AG09309 (cell line): ENCODE measurements at regions not wholly inside any gene's neighbourhood (a gene's known extent, or its start where the extent isn't known, plus 50 kb on each side); places are given as distances from the start of the nearest gene placed in this dataset.

Experiments
- DNase-seq: peaks from one replicate; pipeline ENCODE4 v3.0.0-alpha.2; 2010; ENCODE audit warnings: low read depth
- H3K4me3 ChIP-seq: 2 replicates; pipeline ENCODE4 v1.5.1; 2011; ENCODE audit warnings: mild to moderate bottlenecking, low read depth, low read length, moderate library complexity; ENCODE audit not compliant: control insufficient read depth
- TF ChIP-seq, protein P1 (sequence below): IDR thresholded peaks from 2 replicates; pipeline ENCODE4 v1.5.1; 2011; ENCODE audit warnings: mild to moderate bottlenecking, low read depth, low read length, inconsistent platforms; ENCODE audit not compliant: insufficient read depth, control insufficient read depth; ENCODE audit errors: missing control alignments

- DNase-seq: no peak
- no peak overlapping the region for H3K4me3 ChIP-seq
- TF ChIP-seq, protein P1, sequence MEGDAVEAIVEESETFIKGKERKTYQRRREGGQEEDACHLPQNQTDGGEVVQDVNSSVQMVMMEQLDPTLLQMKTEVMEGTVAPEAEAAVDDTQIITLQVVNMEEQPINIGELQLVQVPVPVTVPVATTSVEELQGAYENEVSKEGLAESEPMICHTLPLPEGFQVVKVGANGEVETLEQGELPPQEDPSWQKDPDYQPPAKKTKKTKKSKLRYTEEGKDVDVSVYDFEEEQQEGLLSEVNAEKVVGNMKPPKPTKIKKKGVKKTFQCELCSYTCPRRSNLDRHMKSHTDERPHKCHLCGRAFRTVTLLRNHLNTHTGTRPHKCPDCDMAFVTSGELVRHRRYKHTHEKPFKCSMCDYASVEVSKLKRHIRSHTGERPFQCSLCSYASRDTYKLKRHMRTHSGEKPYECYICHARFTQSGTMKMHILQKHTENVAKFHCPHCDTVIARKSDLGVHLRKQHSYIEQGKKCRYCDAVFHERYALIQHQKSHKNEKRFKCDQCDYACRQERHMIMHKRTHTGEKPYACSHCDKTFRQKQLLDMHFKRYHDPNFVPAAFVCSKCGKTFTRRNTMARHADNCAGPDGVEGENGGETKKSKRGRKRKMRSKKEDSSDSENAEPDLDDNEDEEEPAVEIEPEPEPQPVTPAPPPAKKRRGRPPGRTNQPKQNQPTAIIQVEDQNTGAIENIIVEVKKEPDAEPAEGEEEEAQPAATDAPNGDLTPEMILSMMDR: no peak
Observed at GRCh38 chr10:58957517-58957916, 218.9 kb upstream of the PHYHIPL start.

- TF ChIP-seq, protein P1: peak; percentile 17
- DNase-seq: no peak
- H3K4me3 ChIP-seq: no peak overlapping the region
Observed at GRCh38 chr10:58963101-58963534, 213.3 kb upstream of the PHYHIPL start.

- TF ChIP-seq, protein P1: no peak
- no peak for DNase-seq
- H3K4me3 ChIP-seq: no peak overlapping the region
Observed at GRCh38 chr10:58963723-58964124, 212.7 kb upstream of the PHYHIPL start.

GRCh38 chr10:58965855-58966254 is 210.6 kb upstream of the PHYHIPL start:
- TF ChIP-seq, protein P1: no peak
- no peak for DNase-seq
- H3K4me3 ChIP-seq: no peak overlapping the region

- H3K4me3 ChIP-seq: no peak overlapping the region
- no peak for DNase-seq
- TF ChIP-seq, protein P1: no peak
Observed at GRCh38 chr10:58967551-58968388, 208.7 kb upstream of the PHYHIPL start.

DNA sequence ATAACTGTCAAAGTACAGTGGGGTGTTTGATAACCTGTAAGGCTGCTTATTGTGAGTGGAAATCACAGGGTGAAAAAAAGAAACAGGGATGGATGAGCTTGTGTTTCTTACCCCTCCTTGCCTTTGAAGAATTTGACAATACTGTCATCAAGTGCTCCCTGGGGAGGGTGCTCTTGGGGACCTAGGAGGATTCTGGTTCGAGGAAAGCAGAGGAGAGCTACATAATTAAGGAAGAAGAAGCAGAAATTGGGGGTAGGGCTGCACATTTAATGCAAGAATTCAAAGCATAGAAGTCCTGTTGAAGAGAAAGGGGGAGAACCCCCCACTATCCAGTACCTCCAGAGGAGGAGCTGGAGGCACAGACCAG is 208.1 kb upstream of the PHYHIPL start:
- no peak for DNase-seq
- no peak overlapping the region for H3K4me3 ChIP-seq
- TF ChIP-seq, protein P1: no peak
